HEK293 (cell line): ENCODE measurements at regions not wholly inside any gene's neighbourhood (a gene's known extent, or its start where the extent isn't known, plus 50 kb on each side); places are given as distances from the start of the nearest gene placed in this dataset.

ENCODE experiments used
- CTCF ChIA-PET: fragments of 350-600 bp; formaldehyde crosslinking; extraction: SDS; loops from one replicate; lab custom pipeline; 2021; ENCODE audit warnings: antibody characterized with exemption; lab: Yijun Ruan, JAX
- POLR2A ChIA-PET: fragments of 300-600 bp; formaldehyde crosslinking; extraction: SDS; loops from one replicate; lab custom pipeline; 2020; ENCODE audit warnings: antibody characterized with exemption, inconsistent platforms; lab: Yijun Ruan, JAX
- H3K27ac ChIP-seq: fragments of 200-500 bp; sonication (Bioruptor generic); 2 replicates; pipeline ENCODE4 v1.5.1; 2014; ENCODE audit warnings: low read depth, low read length, control low read depth, inconsistent platforms; ENCODE audit errors: extremely low read depth
- H3K36me3 ChIP-seq, 2 experiments: fragments of 200-500 bp in 1 of 2; sonication (Bioruptor generic) in 1 of 2; 1 replicate in 1 of 2; 2 replicates in 1 of 2; pipeline ENCODE4 v1.5.1; 2014 to 2017; ENCODE audit warnings: inconsistent platforms in 2 of 2, low read length in 2 of 2; ENCODE audit not compliant: control insufficient read depth in 2 of 2, insufficient read depth in 1 of 2
- H3K4me1 ChIP-seq: fragments of 200-500 bp; sonication (Bioruptor generic); 2 replicates; pipeline ENCODE4 v1.5.1; 2014; ENCODE audit warnings: mild to moderate bottlenecking, low read length, inconsistent platforms; ENCODE audit not compliant: control insufficient read depth, insufficient read depth
- H3K4me3 ChIP-seq: 2 replicates; pipeline ENCODE4 v1.5.1; 2011; ENCODE audit warnings: low read depth, mild to moderate bottlenecking, control low read depth, low read length, moderate library complexity
- H3K9me3 ChIP-seq: fragments of 200-500 bp; sonication (Bioruptor generic); 2 replicates; pipeline ENCODE4 v1.5.1; 2014; ENCODE audit warnings: low read depth, low read length, inconsistent platforms; ENCODE audit not compliant: control insufficient read depth, insufficient read depth
- ELK4 ChIP-seq: IDR thresholded peaks from 2 replicates; pipeline ENCODE4 v1.6.1; 2011; ENCODE audit warnings: mild to moderate bottlenecking, low read depth, low read length, borderline replicate concordance
- GLI2 ChIP-seq: fragments of 450-650 bp; formaldehyde crosslinking; IDR thresholded peaks from 2 replicates; pipeline ENCODE4; 2017; ENCODE audit warnings: missing biosample characterization, missing genetic modification characterization, low read depth, borderline replicate concordance
- IKZF3 ChIP-seq: fragments of 450-650 bp; IDR thresholded peaks from 2 replicates; pipeline ENCODE4 v1.5.0; 2018; ENCODE audit warnings: missing biosample characterization, mild to moderate bottlenecking, missing genetic modification characterization, moderate library complexity
- PRDM1 ChIP-seq: fragments of 450-650 bp; formaldehyde crosslinking; IDR thresholded peaks from 2 replicates; pipeline ENCODE4; 2016; ENCODE audit warnings: missing biosample characterization, missing genetic modification characterization
- PRDM2 ChIP-seq: fragments of 450-650 bp; formaldehyde crosslinking; IDR thresholded peaks from 2 replicates; pipeline ENCODE4 v1.5.1; 2016; ENCODE audit warnings: missing biosample characterization, missing genetic modification characterization, borderline replicate concordance
- SCRT1 ChIP-seq: fragments of 450-650 bp; formaldehyde crosslinking; IDR thresholded peaks from 2 replicates; pipeline ENCODE4 v1.5.1; 2016; ENCODE audit warnings: missing biosample characterization, missing genetic modification characterization, borderline replicate concordance
- ZFP37 ChIP-seq: fragments of 450-650 bp; formaldehyde crosslinking; IDR thresholded peaks from 2 replicates; pipeline ENCODE4 v1.5.1; 2016; ENCODE audit warnings: missing biosample characterization, missing genetic modification characterization
- ZNF133 ChIP-seq: fragments of 450-650 bp; formaldehyde crosslinking; IDR thresholded peaks from 2 replicates; pipeline ENCODE4 v1.5.1; 2016; ENCODE audit warnings: missing biosample characterization, missing genetic modification characterization
- ZNF24 ChIP-seq: fragments of 450-650 bp; formaldehyde crosslinking; IDR thresholded peaks from 2 replicates; pipeline ENCODE4 v1.5.1; 2016; ENCODE audit warnings: missing biosample characterization, missing genetic modification characterization
- ZNF248 ChIP-seq: fragments of 450-650 bp; formaldehyde crosslinking; IDR thresholded peaks from 2 replicates; pipeline ENCODE4 v1.5.1; 2017; ENCODE audit warnings: missing biosample characterization, missing genetic modification characterization
- ZNF292 ChIP-seq: fragments of 450-650 bp; formaldehyde crosslinking; IDR thresholded peaks from 2 replicates; pipeline ENCODE4 v1.5.1; 2016; ENCODE audit warnings: low read depth, missing biosample characterization, missing genetic modification characterization, borderline replicate concordance
- ZNF48 ChIP-seq: fragments of 450-650 bp; formaldehyde crosslinking; IDR thresholded peaks from 2 replicates; pipeline ENCODE4 v1.5.1; 2016; ENCODE audit warnings: missing biosample characterization, missing genetic modification characterization
- ZNF654 ChIP-seq: fragments of 450-650 bp; formaldehyde crosslinking; IDR thresholded peaks from 2 replicates; pipeline ENCODE4 v1.5.1; 2016; ENCODE audit warnings: low read depth, missing biosample characterization, missing genetic modification characterization

DNA sequence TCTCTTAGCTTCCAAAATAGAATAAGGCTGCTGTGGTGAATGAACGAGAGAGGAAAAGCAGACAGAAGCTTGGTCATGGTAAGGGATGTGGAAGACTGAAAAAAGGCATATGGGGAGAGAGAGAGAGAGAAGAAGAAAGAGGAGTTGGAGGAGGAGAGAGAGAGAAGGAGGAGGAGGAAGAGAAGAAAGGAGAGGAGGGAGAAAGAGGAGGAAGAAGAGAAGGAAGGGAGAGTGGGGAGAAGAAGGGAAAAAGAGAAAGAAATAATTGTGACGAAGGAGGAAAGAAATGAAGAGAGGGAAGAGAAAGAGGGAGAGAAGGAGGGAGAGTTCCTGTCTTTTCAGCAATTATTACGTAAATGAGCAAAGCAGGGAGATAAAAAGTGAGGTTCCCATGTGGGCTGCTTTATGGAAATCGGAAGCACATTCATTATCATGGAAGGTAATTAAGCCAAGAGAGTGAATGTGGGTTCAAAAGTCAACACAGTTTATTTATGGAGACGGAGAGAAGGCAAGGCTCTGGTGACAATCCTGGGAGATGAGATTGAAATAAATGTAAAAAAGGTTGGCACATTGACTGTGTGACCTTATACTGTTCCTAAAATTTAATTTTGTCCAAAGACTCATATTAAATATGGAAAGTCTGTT lies 611.2 kb downstream of the KIF4B start:
- TF ChIP-seq PRDM1 (0 out of 2 replicates have a peak, but pooled peaks have one; percentile 5), IKZF3 (tag by site-specific recombination) (no peak)
- Histone ChIP-seq H3K27ac (no peak overlapping the region), H3K36me3 (no peaks in the 10 kb centered on the region), H3K4me1 (no peaks in the 10 kb centered on the region), H3K9me3 (no peaks in the 10 kb centered on the region), H3K4me3 (no peak overlapping the region)
- POLR2A ChIA-PET: no interaction called here
- CTCF ChIA-PET: no interaction called here

DNA sequence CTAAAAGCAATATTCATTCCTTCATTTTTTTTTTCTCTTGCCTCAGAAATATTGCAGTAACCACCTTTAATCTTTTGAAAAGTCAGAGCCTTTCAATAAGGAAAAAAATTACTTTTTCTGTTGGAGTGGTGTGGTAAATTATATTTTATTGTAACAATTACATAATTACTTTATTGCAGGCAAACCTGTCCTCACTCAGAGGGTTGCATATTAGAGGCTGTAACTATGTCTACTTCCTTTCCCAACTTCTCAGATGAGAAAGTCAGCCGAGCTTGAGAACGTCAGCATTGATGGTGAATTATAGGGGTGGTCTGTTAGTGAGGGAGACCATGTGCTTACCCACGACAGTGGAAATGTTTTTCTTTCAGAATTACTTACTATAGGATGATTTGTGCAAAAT lies 611.8 kb downstream of the KIF4B start:
- no peaks in the 10 kb centered on the region for H3K9me3 ChIP-seq
- H3K27ac ChIP-seq: no peak overlapping the region
- POLR2A ChIA-PET: no interaction called here
- CTCF ChIA-PET: no interaction called here
- H3K4me3 ChIP-seq: no peak overlapping the region
- H3K4me1 ChIP-seq: no peaks in the 10 kb centered on the region
- no peaks in the 10 kb centered on the region for H3K36me3 ChIP-seq
- TF ChIP-seq PRDM2: no peak
- no peak for TF ChIP-seq ZNF292 (tag by site-specific recombination)
- TF ChIP-seq ZFP37: no peak
- no peak for TF ChIP-seq SCRT1 (tag by site-specific recombination)
- no peak for TF ChIP-seq ZNF654 (tag by site-specific recombination)
- TF ChIP-seq ZNF48 (tag by site-specific recombination): no peak
- TF ChIP-seq ZNF248 (tag by site-specific recombination): no peak
- TF ChIP-seq ZNF24: no peak
- no peak for TF ChIP-seq ZNF133 (tag by site-specific recombination)
- no peak for TF ChIP-seq ELK4
- TF ChIP-seq, all 188 proteins: peak for 0

GRCh38 chr5:155625897-155626543 lies 612.5 kb downstream of the KIF4B start:
- ChIA-PET CTCF (interaction anchor here (0.6 kb wide), 1 partner anchor 541 kb away, joined by 3 read pairs; no protein-coding TSS in a partner anchor), POLR2A (no interaction called here)
- no peaks in the 10 kb centered on the region for H3K4me1 ChIP-seq
- H3K36me3 ChIP-seq: no peaks in the 10 kb centered on the region
- no peak overlapping the region for H3K27ac ChIP-seq
- no peaks in the 10 kb centered on the region for H3K9me3 ChIP-seq
- no peak overlapping the region for H3K4me3 ChIP-seq
- no peak for TF ChIP-seq GLI2 (tag by site-specific recombination)
